GM12878 (cell line): ENCODE measurements at regions not wholly inside any gene's neighbourhood (a gene's known extent, or its start where the extent isn't known, plus 50 kb on each side); places are given as distances from the start of the nearest gene placed in this dataset.

Source experiments
- CREM ChIP-seq: IDR thresholded peaks from 2 replicates; pipeline ENCODE4 v1.6.1; 2014; ENCODE audit warnings: antibody characterized with exemption, low read depth
- CTCF ChIP-seq, 3 experiments: IDR thresholded peaks in 2 of 3; conservative IDR thresholded peaks in 1 of 3; 2 replicates each; pipeline ENCODE4 v1.5.1; 2011; ENCODE audit warnings: low read depth in 3 of 3, low read length in 3 of 3, mild to moderate bottlenecking in 3 of 3, control low read depth in 2 of 3, moderate library complexity in 2 of 3, inconsistent platforms in 1 of 3, mixed read lengths in 1 of 3; ENCODE audit not compliant: control insufficient read depth in 2 of 3, insufficient read depth in 1 of 3; ENCODE audit errors: extremely low read depth in 1 of 3
- EP300 ChIP-seq, 2 experiments: fragments of 150-350 bp in 1 of 2; IDR thresholded peaks; 2 replicates each; pipeline ENCODE4 v1.6.1; 2011 to 2012; ENCODE audit warnings: low read depth in 2 of 2, low read length in 2 of 2, borderline replicate concordance in 1 of 2, improper control_type of control experiment in 1 of 2, inconsistent platforms in 1 of 2; ENCODE audit not compliant: control insufficient read depth in 1 of 2
- EZH2 ChIP-seq: IDR thresholded peaks from 2 replicates; pipeline ENCODE4 v1.6.1; 2012; ENCODE audit warnings: low read depth, mild to moderate bottlenecking, control low read depth, inconsistent platforms, low read length, borderline replicate concordance; ENCODE audit not compliant: control insufficient read depth
- NFYA ChIP-seq: IDR thresholded peaks from 2 replicates; pipeline ENCODE4 v1.6.1; 2011; ENCODE audit warnings: low read depth, mild to moderate bottlenecking, low read length, improper control_type of control experiment, borderline replicate concordance
- PRDM15 ChIP-seq: fragments of 450-650 bp; formaldehyde crosslinking; IDR thresholded peaks from 2 replicates; pipeline ENCODE4 v1.4.0; 2020; ENCODE audit warnings: mild to moderate bottlenecking, moderate library complexity
- RCOR1 ChIP-seq: conservative IDR thresholded peaks from 2 replicates; pipeline ENCODE4 v1.6.1; 2012; ENCODE audit warnings: low read depth, low read length, improper control_type of control experiment
- SKIL ChIP-seq: fragments of 450-650 bp; IDR thresholded peaks from 2 replicates; pipeline ENCODE4 v1.6.1; 2017; ENCODE audit warnings: mild to moderate bottlenecking, low read depth, inconsistent platforms; ENCODE audit not compliant: poor library complexity, severe bottlenecking
- YY1 ChIP-seq: IDR thresholded peaks from 2 replicates; pipeline ENCODE4 v1.6.1; 2011; ENCODE audit warnings: low read depth, mild to moderate bottlenecking, low read length

- no peak for TF ChIP-seq RCOR1
- TF ChIP-seq EP300 (IDR thresholded peaks at IDR 0.05; ENCODE audit: borderline replicate concordance in 1 of 2, control insufficient read depth in 1 of 2, low read depth in 2 of 2, low read length in 2 of 2): no peak
- no peak for TF ChIP-seq CTCF (IDR thresholded peaks at IDR 0.05 in 2 of 3, conservative IDR thresholded peaks at IDR 0.05 in 1 of 3; ENCODE audit: control insufficient read depth in 2 of 3, extremely low read depth in 1 of 3, insufficient read depth in 1 of 3, low read depth in 3 of 3, low read length in 3 of 3)
- no peak for TF ChIP-seq PRDM15 (CRISPR knock-in tag)
- TF ChIP-seq SKIL: no peak
- TF ChIP-seq CREM: no peak
- no peak for TF ChIP-seq EZH2
- TF ChIP-seq YY1: no peak
- no peak for TF ChIP-seq NFYA
Measured at GRCh38 chr5:124570285-124571035, 176.0 kb downstream of the ZNF608 start.
